HG02870 (cell line): ENCODE measurements at regions not wholly inside any gene's neighbourhood (a gene's known extent, or its start where the extent isn't known, plus 50 kb on each side); places are given as distances from the start of the nearest gene placed in this dataset.
"Not testable (repeated sequence)": the region's sequence is repeated elsewhere in the genome, so short reads cannot be mapped to it uniquely, and the experiment has no call there.

Source experiments
- ATAC-seq: cut with Tn5 transposase; IDR thresholded peaks from one replicate; pipeline ENCODE4 v1.9.1; 2021; ENCODE audit warnings: mild to moderate bottlenecking, moderate library complexity; ENCODE audit not compliant: unreplicated experiment

DNA sequence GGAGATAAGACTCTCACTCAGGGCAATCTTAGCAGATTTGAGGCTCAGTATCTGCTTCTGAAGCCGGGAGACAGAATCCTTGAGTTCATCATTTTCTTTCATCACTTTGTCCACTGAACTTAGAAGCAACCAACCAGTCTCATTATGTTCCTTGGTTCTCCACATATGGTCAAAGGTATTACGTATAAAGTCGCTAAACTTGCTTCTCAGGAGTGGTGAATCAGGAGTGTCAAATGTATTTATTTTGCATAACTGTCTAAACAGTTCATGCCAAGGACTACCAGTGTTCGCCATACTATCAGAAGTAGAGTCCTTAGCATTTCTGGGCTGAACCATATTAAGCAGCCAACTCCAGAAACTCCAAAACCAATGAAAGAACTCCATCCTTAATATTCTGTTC is 163.0 kb upstream of the ZNF184 start:
- not testable (repeated sequence) for ATAC-seq

DNA sequence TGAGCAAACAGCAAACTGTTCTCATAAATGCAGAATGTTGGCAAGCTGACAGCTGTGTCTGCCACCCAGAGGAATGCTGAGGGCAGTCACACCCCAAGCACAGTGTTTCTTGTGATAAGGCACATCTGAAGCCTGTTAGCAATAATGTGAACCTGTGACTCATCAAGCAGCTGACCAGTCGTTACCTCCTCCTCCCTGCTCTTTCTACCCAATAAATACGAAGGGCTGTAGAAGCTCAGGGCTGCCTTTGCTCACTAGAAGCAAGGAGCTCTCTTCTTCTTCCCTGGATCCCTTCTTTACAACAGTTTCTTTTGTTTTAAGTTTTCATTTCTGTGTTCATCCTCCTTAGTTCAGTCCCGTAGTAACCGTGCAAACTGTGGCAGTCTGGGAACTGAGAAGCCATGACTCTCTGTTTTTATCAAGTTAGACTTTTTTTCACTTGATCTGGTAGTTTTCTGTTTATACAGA is 160.3 kb upstream of the ZNF184 start:
- not testable (repeated sequence) for ATAC-seq

DNA sequence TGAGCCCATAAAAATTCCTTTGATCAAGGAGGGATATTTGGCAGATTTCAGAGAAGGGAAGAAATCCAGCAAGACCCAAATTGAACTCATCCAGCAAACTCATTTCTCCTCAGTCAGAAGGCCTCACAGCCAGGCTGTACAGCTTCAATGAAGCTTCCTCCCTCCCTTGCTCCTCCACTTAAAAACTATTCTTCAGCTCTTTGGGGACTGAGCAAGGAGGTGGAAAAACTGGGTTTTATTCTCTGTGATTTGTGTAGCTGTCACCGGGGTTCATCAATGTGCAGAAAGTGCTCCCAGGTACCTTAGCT is 158.7 kb upstream of the ZNF184 start:
- ATAC-seq = no peak

DNA sequence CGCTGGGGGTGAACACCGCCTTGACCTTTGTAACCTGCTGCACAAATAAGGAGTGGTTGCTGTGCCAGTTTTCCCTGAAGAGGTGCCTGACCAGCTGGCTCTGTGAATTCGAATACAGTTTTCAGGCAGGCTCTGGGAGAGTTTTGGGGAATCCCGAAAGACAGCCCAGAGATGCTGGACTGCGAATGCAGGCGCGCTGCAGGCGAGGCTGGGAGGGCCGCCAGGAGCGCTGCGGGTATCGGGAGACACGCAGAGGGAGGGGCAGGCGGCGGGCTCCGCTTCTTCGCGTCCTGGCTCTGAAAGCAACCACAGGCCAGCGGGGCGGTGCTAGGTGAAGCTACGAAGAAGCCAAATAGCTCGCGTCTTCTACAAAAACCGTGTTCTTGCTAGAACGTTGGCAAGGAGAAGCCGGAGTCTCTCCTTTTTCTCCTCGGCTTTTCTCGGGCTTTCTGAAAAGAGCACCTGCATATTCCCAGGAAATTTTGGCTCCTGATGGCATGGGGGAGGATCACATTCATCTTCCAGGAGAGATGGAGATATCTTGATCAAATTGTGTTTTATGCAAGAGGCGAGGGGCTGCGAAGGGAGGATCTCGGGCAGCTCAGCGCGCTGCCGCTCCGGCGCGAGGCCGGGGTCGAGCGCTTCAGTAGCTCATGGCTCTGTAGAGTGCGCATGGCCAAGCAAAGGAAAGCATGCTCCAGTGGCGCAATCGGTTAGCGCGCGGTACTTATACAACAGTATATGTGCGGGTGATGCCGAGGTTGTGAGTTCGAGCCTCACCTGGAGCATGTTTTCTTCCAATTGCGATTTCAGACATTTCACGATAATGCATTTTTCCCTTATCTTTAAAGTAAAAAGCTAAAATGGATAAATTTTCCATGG is 158.1 kb upstream of the ZNF184 start:
- ATAC-seq = no peak

DNA sequence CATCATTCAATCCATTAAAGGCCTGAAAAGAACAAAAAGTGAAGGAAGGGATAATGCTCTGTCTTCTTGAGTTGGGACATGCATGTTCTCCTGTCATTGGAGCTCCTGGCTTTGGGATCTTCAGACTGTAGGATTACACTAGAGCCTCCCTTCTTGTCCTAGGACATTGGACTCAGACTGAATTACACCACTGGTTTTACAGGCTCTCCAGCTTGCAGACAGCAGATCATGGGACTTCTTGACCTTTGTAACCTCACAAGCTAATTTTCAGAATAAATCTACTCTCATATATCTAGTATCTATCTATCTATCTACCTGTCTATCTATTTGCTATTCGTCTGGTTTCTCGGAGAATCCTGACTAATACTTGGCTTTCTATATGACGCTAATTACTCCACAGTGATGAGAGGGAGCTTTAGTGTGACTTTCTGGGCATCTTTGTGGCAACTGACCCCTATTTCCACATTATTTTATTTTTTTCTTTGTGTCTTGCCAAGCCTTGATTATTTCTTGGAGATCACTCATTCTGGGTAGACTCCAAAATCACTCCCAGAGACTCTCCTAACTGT is 151.9 kb upstream of the ZNF184 start:
- no peak for ATAC-seq

DNA sequence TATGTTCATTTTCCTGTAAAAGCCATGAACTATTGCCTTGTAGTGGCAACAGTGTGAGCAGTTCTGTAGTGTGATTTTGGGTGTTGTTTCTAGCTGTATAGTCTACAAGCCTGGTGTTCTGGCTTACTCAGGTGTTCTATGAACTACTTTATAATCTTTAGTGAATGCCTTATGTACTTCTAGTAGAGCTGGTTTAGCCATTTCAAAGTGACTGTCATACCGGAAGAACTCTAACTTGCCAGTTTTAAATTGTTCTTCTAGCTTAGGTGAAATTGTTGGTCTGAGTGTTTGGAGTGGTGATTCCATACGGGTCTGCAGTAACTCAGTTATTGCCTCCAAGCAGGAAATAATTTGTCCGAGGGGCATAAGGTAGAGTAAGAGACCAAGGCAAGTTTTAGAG is 150.2 kb upstream of the ZNF184 start:
- no peak for ATAC-seq

DNA sequence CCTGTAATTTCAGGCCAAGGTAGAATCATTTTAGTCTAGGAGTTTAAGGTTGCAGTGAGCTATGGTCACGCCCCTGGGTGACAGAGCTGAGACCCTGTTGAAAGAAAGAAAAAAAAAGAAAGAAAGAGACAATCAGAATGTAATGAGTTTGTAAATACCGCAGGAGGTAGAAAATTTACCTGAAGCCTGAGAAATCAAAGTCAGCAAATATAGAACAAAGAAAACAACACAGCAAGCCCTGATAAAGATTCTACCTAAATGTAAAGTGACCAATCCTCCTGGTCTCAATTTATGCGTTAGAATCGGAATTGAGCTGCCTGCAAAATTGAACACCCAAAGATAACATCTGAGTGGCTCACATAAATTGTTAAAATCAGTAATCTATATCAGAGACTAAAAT is 146.5 kb upstream of the ZNF184 start:
- ATAC-seq = no peak

DNA sequence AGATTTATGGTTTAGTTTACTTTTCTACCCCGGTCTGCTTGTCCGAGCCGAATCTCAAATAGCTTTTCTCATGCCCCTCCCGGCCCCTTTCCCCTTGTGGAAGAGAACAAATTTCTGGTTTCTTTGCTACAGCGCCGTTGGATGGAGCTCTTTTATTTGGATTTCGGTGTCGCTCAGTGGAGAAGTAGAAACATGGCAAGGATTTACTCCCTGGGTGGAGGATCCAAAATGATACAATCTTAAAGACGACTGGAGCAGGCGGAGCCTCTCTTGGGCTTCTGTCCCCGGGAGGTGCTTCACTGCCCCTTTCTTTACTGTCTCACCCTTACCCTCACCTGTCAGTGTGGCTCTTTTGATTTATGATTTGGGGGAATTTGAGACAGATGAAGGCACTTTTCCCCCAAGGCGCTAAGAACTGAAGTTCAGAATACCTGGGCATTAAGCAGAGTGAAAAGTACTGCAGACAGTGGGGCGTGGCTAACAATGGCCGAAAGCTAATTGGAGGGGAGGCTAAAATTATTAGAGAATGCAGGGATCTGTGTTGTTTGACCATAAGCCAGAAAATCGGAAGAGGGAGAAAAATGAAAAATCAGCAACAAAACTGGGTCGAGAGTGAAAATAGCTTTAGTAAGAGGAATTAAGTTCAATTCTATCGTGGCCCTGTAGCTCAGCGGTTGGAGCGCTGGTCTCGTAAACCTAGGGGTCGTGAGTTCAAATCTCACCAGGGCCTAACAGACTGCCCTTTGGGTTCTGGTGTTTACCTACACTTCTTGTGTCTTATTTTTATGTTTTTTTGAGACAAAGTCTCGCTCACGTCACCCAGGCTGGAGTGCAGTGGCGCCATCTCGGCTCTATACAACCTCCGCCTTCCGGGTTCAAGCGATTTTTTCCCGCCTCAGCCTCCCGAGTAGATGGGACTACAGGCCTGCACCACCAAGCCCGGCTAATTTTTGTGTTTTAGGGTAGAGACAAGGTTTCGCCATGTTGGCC is 145.1 kb upstream of the ZNF184 start:
- no peak for ATAC-seq

DNA sequence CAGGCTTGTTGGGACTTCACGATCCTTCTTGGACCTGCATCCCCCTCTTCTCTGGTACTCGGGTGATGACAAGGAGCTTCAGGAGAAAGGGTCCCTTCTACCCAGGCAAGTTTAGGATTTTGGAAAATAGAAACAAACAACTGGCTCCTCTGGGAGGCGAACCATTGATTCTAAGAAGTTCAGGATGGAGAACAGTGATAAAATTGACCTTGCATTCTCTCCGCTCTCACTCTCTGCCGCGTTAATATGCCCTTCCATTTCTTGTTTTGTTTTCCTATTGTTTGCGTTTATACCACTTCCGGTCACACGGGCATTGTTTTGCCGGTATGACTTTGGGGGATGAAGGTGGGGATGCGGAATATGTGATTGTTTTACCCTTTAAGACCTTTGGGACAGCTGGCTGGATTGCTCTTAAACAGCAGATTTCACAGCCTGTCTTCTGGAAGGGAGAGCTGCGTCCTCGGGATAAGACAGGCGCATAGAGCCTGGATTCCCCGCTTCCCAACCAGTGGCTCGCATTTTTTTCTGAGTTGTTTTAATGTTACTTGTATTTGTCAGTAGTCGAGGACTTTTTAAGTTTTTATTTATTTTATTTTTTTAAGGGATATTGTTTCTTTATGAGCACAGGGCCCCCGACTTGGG is 144.3 kb upstream of the ZNF184 start:
- ATAC-seq = no peak

DNA sequence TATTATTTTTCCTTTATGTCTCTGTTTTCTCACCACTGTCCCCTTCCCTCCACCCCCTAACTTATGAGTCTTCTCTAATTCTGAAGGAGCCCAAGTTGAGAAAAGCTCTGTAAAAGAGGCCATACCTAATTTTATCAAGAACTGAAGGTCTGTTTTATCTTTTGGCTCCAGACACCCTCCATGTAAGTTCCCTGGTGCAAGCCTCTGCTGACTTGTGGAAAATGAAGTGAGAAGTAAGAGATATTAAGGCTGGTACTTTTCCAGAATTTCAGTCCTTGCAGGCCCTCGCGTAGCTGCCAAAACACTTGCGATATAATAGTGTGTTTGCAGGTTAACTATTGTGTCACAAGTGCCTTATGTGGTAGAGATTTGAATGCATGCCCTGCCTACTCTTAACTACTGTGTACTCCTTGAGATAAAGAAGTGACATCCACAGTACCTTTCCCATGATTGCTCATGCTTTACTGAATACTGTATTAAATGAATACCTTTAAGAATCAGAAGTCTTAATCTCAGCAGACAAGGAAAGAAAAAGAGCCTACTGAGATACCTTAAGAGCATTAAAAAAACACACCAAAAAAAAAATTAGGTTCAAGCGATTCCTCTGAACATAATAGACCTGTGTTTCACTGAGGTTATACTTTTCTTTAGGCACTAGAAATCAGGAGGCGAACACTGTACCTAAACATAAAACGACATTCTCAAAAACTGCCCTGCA is 143.6 kb upstream of the ZNF184 start:
- ATAC-seq = no peak

DNA sequence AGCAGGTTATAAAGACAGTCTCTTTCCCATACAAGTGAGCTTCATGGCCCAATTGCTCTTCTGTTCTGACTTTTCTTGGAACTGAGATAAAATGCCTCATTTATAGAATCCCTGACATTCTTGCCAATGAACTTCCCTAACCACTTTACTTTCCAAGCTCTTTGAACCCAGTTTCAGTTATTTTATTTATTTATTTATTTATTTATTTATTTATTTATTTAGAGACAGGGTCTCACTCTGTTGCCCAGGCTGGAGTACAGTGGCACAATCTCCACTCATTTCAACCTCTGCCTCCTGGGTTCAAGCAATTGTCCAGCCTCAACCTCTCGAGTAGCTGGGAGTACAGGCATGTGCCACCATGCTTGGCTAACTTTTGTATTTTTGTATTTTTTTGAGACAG is 138.5 kb upstream of the ZNF184 start:
- ATAC-seq = no peak

DNA sequence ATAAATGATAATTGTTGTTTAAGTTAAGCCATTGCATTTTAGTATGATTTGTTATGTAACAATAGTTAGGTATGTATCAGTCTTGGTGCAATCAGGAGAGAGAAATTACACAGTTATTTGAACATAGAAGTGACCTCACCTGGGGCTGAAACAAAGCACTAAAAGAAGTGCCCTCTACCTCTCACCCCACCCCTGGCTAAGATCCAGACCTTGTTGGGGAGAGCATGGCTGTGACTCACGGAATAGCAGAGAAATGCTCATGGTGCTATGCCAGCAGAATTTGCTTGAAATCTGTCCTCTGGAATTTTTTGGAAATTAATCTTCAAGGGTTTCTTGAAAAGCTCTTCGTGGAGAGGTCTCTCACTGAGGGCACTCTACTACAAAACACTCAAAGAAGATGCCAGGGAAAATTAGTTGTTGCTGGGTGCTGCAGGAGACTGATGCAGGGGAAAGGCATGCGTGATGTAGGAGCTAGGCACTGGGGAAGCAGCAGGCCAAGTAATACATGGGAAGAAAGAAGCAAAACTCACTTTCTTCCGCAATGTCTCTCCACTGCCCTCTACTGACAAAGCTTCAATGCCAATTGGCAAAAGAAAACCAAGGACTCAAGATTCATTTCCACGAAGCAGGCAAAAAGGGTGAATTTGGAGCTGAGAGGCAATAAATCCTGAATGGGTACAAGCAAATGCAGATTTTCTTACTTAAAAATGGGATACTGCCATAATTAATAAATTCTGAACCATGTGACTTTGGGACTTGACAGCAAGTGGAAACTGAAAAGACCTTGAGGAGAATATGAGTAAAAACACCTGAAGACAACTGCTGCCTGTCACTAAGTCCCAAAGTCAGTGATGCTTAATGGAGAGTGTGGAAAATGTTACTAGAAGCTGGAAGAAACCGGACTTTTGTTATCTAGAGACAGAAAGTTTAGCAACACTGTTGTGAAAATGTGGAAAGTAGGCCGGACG is 136.3 kb upstream of the ZNF184 start:
- no peak for ATAC-seq

DNA sequence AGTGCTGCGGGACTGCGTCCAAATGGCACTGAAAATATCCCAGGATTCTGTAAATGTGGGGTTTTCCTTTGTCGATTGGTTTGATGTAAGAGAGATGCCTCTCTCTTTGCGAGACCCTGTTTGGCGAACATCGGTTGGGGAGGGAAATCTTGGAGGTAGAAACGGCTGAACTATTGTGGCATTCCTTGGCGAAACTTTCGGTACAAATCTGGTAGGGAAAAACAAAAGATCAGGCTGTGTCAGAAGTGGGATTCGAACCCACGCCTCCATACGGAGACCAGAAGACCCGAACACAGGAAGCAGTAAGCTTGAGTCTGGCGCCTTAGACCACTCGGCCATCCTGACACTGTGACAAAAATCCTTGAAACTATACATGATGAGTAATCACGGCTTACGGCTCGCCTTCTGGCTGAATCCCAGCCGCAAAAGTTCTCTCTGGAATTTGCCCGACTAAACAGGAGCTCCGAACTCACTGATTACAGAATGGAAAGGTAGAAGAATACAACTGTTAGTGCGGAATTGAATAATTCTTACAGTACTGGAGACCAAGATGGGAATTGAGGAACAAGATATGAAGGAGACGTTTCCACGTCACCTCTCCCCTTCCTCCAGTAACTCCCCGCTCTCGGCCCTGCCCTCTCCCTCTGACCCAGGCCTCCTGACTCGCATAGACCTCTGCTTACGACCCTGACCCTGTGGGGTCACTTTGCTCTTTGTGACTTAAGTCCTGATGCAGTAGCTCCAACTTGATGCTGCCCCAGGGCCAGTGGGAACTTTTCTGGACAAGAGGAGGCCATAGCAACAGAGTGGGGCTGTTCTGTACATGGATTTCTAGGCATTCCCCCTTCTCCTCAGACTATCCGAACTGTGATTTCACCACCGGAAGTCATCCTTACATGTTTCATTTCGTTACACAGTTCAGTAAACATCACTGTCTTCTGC is 132.8 kb upstream of the ZNF184 start:
- ATAC-seq = no peak

DNA sequence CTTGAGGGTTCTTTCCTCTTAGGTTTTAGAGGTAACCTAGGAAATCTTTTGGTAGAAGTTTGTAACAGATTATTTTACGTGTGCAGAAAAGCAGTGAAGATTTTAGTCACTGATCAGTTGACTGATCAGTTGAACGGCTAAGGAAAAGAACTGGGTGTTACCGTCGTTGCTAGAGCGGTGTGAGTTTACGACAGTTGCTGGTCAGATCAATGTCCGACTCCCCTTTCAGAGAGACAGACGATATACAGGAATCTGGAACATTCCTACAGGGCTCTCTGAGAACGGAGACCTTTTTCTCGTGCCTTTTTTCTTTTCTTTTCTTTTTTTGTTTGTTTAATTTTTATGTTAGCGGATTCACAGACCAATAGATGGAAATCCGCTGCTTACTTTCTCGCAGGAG is 132.1 kb upstream of the ZNF184 start:
- no peak for ATAC-seq

DNA sequence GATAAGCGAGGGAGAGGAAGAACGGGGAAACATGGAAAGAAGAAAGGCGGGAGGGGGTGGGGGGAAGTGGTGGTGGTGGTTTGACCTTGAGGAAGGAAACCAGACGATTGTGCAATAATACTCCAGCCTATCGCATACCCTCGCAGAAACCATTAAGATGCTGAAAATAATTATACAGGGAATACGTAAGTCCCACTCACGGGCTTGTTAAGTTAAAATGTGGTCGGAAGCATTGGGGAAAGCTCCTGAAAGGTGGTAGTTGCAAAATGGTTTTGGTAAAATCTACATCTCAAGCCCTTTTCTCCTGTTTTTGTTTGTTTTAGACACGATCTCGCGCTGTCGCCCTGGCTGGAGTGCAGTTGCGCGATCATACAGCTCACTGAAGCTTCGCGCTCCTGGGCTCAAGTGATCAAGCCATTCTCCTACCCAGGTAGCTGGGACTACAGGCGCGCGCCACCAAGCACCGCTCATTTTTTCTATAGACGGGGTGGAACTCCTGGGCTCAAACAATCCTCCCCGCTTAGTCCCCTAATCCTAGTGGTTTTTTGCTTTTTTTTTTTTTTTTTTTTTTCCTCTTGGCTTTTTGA is 128.9 kb upstream of the ZNF184 start:
- no peak for ATAC-seq

DNA sequence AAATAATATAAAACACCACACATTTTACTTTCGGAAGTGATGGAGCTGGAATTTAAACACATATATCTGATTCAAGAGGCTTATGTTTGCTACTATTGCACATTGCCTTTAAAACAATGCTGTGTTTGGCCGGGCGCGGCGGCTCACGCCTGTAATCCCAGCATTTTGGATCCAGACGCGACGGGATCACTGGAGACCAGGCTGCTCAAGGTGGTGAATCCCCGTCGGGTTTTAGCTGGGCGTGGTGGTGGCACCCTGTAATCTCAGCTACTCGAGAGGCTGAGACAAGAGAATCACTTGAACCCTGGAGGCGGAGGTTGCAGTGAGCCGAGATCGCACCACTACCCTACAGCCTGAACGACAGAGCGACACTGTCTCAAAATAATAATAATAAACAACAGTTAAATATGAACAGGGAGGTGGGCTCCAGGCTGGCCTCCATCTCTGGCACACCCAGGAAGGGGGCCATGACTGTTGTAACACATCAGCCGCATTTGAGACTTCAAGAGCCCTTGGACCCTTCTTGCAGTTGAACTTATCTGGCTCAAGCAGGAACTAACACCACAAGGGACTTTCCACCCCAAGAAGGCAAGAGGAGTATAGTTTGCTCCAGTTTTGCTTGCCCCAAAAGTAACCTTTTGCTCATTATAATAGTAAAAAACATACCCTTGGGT is 127.1 kb upstream of the ZNF184 start:
- ATAC-seq = no peak

DNA sequence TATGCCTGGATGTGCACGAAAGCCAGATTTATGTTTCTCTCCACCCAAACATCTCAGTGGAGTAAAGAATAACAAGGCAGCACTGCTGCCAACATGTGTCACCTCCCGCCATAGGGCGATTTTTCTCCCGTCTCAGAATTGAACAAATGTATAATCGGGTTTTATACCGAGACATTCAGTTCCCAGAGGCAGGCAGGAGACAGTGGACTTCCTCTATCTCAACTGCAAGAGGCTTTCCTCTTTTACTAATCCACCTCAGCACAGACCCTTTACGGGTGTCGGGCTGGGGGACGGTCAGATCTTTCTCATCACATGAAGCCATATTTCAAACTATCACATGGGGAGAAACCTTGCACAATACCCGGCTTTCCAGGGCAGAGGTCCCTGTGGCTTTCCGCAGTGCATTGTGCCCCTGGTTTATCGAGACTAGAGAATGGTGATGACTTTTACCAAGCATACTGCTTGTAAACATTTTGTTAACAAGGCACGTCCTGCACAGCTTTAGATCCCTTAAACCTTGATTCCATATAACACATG is 124.2 kb upstream of the ZNF184 start:
- ATAC-seq = not testable (repeated sequence)
